ENCODE measurements at regions not wholly inside any gene's neighbourhood (a gene's known extent, or its start where the extent isn't known, plus 50 kb on each side); places are given as distances from the start of the nearest gene placed in this dataset.
A peak's percentile ranks its signal among the peaks of the same experiment; 100 is the strongest.
"Not testable (repeated sequence)": the region's sequence is repeated elsewhere in the genome, so short reads cannot be mapped to it uniquely, and the experiment has no call there.

DNA sequence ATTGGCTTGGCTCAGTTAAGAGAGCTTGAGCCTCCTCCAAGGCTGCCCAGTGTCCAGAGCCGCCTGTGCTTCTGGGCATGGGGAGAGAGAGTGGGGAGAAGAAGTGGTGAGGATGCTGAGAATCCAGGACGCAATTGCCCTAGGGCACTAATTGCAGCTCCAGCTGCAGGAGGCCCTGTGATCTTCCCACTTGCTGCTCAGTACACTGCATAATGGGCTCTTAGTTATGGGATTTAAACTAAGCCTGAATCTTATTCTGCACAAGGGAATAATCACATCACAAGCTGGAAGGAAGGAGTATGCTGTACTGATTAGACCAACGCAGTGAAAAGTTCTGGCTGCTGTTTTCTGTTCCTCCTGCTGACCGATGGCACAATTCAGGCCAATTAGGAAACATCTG, 101.0 kb upstream of the PRMT8 start:
- TF ChIP-seq, protein P1, sequence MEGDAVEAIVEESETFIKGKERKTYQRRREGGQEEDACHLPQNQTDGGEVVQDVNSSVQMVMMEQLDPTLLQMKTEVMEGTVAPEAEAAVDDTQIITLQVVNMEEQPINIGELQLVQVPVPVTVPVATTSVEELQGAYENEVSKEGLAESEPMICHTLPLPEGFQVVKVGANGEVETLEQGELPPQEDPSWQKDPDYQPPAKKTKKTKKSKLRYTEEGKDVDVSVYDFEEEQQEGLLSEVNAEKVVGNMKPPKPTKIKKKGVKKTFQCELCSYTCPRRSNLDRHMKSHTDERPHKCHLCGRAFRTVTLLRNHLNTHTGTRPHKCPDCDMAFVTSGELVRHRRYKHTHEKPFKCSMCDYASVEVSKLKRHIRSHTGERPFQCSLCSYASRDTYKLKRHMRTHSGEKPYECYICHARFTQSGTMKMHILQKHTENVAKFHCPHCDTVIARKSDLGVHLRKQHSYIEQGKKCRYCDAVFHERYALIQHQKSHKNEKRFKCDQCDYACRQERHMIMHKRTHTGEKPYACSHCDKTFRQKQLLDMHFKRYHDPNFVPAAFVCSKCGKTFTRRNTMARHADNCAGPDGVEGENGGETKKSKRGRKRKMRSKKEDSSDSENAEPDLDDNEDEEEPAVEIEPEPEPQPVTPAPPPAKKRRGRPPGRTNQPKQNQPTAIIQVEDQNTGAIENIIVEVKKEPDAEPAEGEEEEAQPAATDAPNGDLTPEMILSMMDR (IDR thresholded peaks at IDR 0.05; ENCODE audit: control extremely low read depth, extremely low read depth, low read depth, missing control alignments) = no peak
- POLR2A ChIA-PET = no interaction called here
- no peak for DNase-seq (ENCODE audit: extremely low spot score)
- CTCF ChIA-PET = interaction anchor here (1.2 to 1.3 kb wide), 2 partner anchors 19 to 38 kb away, joined by 3 read pairs; no protein-coding TSS in a partner anchor

GRCh38 chr12:3397596-3397995, 93.4 kb upstream of the PRMT8 start:
- DNase-seq (ENCODE audit: extremely low spot score); CTCF ChIA-PET; POLR2A ChIA-PET: not testable (repeated sequence)

- TF ChIP-seq, protein P1 (IDR thresholded peaks at IDR 0.05; ENCODE audit: control extremely low read depth, extremely low read depth, low read depth, missing control alignments) = no peak
- DNase-seq (ENCODE audit: extremely low spot score) = peak; percentile 37
- ChIA-PET CTCF (no interaction called here), POLR2A (no interaction called here)
These were observed 92.7 kb upstream of the PRMT8 start for GRCh38 chr12:3398196-3398789.

DNA sequence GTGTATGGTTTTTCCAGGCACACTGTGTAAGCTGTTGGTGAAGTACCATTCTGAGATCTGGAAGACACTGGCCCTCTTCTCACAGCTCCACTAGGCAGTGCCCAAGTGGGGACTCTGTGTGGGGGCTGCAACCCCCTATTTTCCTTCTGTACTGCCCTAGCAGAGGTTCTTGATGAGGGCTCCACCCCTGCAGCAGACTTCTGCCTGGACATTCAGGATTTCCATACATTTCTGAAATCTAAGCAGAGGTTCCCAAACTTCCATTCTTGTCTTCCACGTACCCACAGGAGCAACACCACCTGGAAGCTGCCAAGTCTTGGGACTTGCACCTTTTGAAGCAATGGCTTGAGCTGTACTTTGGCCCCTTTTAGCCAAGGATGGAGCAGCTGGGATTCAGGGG, 85.2 kb upstream of the PRMT8 start:
- TF ChIP-seq, protein P1 (IDR thresholded peaks at IDR 0.05; ENCODE audit: control extremely low read depth, extremely low read depth, low read depth, missing control alignments) = no peak
- no peak for DNase-seq (ENCODE audit: extremely low spot score)
- ChIA-PET POLR2A (no interaction called here), CTCF (no interaction called here)

GRCh38 chr12:3407723-3408122, 83.3 kb upstream of the PRMT8 start:
- ChIA-PET CTCF (interaction anchor here (1.2 kb wide), 1 partner anchor 108 kb away, joined by 3 read pairs; no protein-coding TSS in a partner anchor), POLR2A (no interaction called here)
- no peak for DNase-seq (ENCODE audit: extremely low spot score)
- TF ChIP-seq, protein P1 (IDR thresholded peaks at IDR 0.05; ENCODE audit: control extremely low read depth, extremely low read depth, low read depth, missing control alignments) = no peak

- POLR2A ChIA-PET = no interaction called here
- CTCF ChIA-PET = interaction anchor here (0.7 to 1.3 kb wide), 3 partner anchors 11 to 109 kb away, joined by 3 to 4 read pairs (median 3); no protein-coding TSS in a partner anchor
- DNase-seq (ENCODE audit: extremely low spot score) = no peak
- TF ChIP-seq, protein P1 (IDR thresholded peaks at IDR 0.05; ENCODE audit: control extremely low read depth, extremely low read depth, low read depth, missing control alignments) = no peak
These were observed 81.3 kb upstream of the PRMT8 start for GRCh38 chr12:3409662-3410061.

DNA sequence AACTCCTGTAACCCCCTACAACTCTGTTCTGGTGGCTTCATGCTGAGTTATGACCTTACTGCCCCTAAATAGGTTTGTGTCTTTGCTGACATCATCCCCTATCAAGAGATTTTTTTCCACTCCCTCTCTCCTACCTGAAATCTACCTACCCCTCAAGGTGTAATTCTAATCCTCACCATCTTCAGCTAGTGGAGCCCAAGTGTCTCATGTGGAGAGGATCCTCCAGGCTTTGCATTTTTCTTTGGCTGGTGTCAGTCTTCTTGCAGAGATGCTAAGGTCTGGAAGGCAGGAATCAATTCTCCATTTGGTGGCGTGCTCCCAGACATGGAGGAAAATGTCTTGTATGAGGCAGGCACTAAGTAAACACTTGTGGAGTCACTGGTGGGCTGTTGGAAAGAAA, 74.8 kb upstream of the PRMT8 start:
- DNase-seq (ENCODE audit: extremely low spot score) = no peak
- ChIA-PET CTCF (interaction anchor here (1.2 kb wide), 1 partner anchor 35 kb away, joined by 3 read pairs; no protein-coding TSS in a partner anchor), POLR2A (no interaction called here)
- TF ChIP-seq, protein P1 (IDR thresholded peaks at IDR 0.05; ENCODE audit: control extremely low read depth, extremely low read depth, low read depth, missing control alignments) = no peak

All from GM10248 (cell line).